GM23338 (cell line): ENCODE measurements at regions not wholly inside any gene's neighbourhood (a gene's known extent, or its start where the extent isn't known, plus 50 kb on each side); places are given as distances from the start of the nearest gene placed in this dataset.

Source experiments
- CTCF ChIP-seq, 2 experiments: fragments of 200-600 bp in 1 of 2; sonication (generic) in 1 of 2; conservative IDR thresholded peaks; 2 replicates each; pipeline versions ENCODE4 v1.5.1 to v1.6.1; 2016 to 2017; ENCODE audit warnings: antibody characterized with exemption in 2 of 2, low read depth in 2 of 2, mild to moderate bottlenecking in 2 of 2, moderate library complexity in 1 of 2
- EZH2 ChIP-seq: fragments of 200-600 bp; sonication (generic); IDR thresholded peaks from one replicate; pipeline ENCODE4 v1.8.0; 2017; ENCODE audit warnings: antibody characterized with exemption, mild to moderate bottlenecking, low read depth; ENCODE audit not compliant: unreplicated experiment
- EZH2phosphoT487 ChIP-seq: fragments of 200-600 bp; sonication (generic); IDR thresholded peaks from one replicate; pipeline ENCODE4 v1.8.1; 2018; ENCODE audit warnings: antibody characterized with exemption; ENCODE audit not compliant: unreplicated experiment
- JUNB ChIP-seq: IDR thresholded peaks from one replicate; pipeline ENCODE4 v1.6.1; 2016; ENCODE audit warnings: antibody characterized with exemption; ENCODE audit not compliant: unreplicated experiment
- POLR2AphosphoS5 ChIP-seq: IDR thresholded peaks from 2 replicates; pipeline ENCODE4 v1.6.1; 2016; ENCODE audit warnings: antibody characterized with exemption, low read depth
- TF ChIP-seq, protein P1 (sequence below): IDR thresholded peaks from 2 replicates; pipeline ENCODE4 v1.6.1; 2016; ENCODE audit warnings: antibody characterized with exemption

DNA sequence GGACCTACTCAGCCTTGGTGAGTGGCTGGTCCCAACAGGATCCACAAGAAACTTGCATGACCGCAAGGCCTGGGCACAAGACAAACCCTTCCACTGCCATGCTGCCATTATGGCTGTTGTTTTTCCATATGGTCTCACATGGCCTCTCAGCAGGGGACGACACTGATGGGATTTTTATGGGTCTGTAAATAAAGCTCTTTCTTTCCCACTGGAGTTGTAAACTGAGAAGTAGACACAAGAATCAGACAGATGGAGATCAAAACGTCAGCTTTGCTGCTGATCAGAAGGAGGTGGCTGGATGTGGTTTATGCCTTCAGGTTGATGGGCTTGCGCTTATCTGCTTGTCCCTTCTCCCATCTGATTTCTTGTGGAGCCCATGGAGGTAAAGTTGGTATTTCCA is 138.1 kb upstream of the KCNJ6 start:
- TF ChIP-seq CTCF (conservative IDR thresholded peaks at IDR 0.05; ENCODE audit: low read depth in 2 of 2) (no peak), JUNB (no peak), POLR2AphosphoS5 (no peak), EZH2 (no peak), EZH2phosphoT487 (no peak)
- TF ChIP-seq, protein P1, sequence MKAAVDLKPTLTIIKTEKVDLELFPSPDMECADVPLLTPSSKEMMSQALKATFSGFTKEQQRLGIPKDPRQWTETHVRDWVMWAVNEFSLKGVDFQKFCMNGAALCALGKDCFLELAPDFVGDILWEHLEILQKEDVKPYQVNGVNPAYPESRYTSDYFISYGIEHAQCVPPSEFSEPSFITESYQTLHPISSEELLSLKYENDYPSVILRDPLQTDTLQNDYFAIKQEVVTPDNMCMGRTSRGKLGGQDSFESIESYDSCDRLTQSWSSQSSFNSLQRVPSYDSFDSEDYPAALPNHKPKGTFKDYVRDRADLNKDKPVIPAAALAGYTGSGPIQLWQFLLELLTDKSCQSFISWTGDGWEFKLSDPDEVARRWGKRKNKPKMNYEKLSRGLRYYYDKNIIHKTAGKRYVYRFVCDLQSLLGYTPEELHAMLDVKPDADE: no peak
